ENCODE measurements at regions not wholly inside any gene's neighbourhood (a gene's known extent, or its start where the extent isn't known, plus 50 kb on each side); places are given as distances from the start of the nearest gene placed in this dataset.

DNA sequence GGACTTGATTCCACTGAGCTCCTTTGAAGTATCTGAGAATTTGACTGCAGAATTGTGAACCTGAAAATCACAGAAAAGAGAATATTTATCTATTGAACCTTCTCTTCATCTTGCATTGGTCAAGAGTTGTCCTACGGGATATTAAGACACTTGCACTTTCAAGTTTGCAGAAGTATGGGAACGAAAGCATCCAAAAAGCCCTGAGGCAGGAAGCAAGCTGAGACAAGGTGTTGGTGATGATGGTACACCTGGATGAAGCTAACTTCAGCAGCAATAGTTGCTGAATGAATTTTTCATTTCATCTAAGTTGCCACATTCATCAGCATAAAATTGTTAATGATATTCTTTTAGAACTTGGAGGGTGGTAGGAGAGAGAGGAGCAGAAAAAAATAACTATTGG, 686.6 kb upstream of the ADAMTS5 start:
- Histone ChIP-seq H3K27ac (no peak overlapping the region), H3K4me1 (no peaks in the 10 kb centered on the region), H3K4me3 (no peak overlapping the region), H3K9me3 (no peaks in the 10 kb centered on the region), H3K36me3 (no peaks in the 10 kb centered on the region), H3K27me3 (no peaks in the 10 kb centered on the region)
- intact Hi-C loops (cut with DNase I) = no loop called here
- no peak for TF ChIP-seq POLR2A (IDR thresholded peaks at IDR 0.05)
- TF ChIP-seq POLR2AphosphoS5 (IDR thresholded peaks at IDR 0.05; ENCODE audit: insufficient read depth in 1 of 2, low read depth in 1 of 2) = no peak
- TF ChIP-seq, protein P1, sequence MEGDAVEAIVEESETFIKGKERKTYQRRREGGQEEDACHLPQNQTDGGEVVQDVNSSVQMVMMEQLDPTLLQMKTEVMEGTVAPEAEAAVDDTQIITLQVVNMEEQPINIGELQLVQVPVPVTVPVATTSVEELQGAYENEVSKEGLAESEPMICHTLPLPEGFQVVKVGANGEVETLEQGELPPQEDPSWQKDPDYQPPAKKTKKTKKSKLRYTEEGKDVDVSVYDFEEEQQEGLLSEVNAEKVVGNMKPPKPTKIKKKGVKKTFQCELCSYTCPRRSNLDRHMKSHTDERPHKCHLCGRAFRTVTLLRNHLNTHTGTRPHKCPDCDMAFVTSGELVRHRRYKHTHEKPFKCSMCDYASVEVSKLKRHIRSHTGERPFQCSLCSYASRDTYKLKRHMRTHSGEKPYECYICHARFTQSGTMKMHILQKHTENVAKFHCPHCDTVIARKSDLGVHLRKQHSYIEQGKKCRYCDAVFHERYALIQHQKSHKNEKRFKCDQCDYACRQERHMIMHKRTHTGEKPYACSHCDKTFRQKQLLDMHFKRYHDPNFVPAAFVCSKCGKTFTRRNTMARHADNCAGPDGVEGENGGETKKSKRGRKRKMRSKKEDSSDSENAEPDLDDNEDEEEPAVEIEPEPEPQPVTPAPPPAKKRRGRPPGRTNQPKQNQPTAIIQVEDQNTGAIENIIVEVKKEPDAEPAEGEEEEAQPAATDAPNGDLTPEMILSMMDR (IDR thresholded peaks at IDR 0.05) = no peak
- DNase-seq (ENCODE audit: extremely low spot score in 2 of 2) = no peak

- H3K9me3 ChIP-seq = no peaks in the 10 kb centered on the region
- no peak for DNase-seq (ENCODE audit: extremely low spot score in 2 of 2)
- no peak overlapping the region for H3K4me3 ChIP-seq
- no peaks in the 10 kb centered on the region for H3K36me3 ChIP-seq
- H3K27ac ChIP-seq = no peak overlapping the region
- no peaks in the 10 kb centered on the region for H3K4me1 ChIP-seq
- no peaks in the 10 kb centered on the region for H3K27me3 ChIP-seq
- TF ChIP-seq POLR2AphosphoS5 (IDR thresholded peaks at IDR 0.05; ENCODE audit: insufficient read depth in 1 of 2, low read depth in 1 of 2) = no peak
- no peak for TF ChIP-seq POLR2A (IDR thresholded peaks at IDR 0.05)
- TF ChIP-seq, protein P1 (IDR thresholded peaks at IDR 0.05) = no peak
- intact Hi-C loops (cut with DNase I) = no loop called here
Measured at GRCh38 chr21:27649762-27650161, 682.9 kb upstream of the ADAMTS5 start.

DNA sequence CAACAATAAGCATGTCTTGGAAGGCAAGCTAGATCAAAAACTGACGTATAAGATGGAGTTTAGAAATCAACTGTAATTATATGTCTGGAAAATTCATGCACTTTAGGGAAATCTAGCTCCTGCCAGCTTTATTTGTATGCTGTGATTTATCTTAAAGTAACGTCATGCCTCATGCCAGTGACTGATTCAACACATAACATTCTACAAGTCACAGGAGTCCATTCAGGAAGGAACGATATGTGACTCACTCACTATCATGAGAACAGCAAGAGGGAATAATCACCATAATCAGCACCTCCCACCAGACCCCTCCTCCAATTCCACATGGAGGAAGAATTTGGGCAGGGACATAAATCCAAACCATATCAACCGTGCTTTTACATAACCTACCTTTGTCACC, 682.4 kb upstream of the ADAMTS5 start:
- DNase-seq (ENCODE audit: extremely low spot score in 2 of 2) = no peak
- Histone ChIP-seq H3K36me3 (no peaks in the 10 kb centered on the region), H3K27ac (no peak overlapping the region), H3K4me3 (no peak overlapping the region), H3K27me3 (no peaks in the 10 kb centered on the region), H3K4me1 (no peaks in the 10 kb centered on the region), H3K9me3 (no peaks in the 10 kb centered on the region)
- intact Hi-C loops (cut with DNase I) = no loop called here
- TF ChIP-seq POLR2AphosphoS5 (IDR thresholded peaks at IDR 0.05; ENCODE audit: insufficient read depth in 1 of 2, low read depth in 1 of 2) = no peak
- TF ChIP-seq POLR2A (IDR thresholded peaks at IDR 0.05) = no peak
- TF ChIP-seq, protein P1 (IDR thresholded peaks at IDR 0.05) = no peak

DNA sequence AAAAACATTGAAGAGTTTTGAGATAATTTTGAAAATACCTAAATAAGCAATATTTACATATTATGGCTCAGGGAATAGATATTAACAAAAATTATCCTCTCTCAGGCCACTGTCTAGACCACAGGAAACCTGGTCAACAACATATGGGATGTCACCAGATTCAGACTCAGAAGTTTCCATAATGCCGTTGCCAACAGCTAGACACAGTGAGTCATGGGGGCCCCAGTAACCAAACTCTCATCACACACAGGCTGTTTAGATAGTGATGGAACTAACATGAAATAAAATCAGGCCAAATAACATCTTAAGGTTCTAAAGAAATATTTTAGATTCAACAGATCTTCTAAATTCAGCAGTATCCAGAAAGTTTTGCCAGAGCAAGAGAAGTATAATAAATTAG, 681.7 kb upstream of the ADAMTS5 start:
- TF ChIP-seq, protein P1 (IDR thresholded peaks at IDR 0.05) = no peak
- no peak for TF ChIP-seq POLR2A (IDR thresholded peaks at IDR 0.05)
- TF ChIP-seq POLR2AphosphoS5 (IDR thresholded peaks at IDR 0.05; ENCODE audit: insufficient read depth in 1 of 2, low read depth in 1 of 2) = no peak
- Histone ChIP-seq H3K4me1 (no peaks in the 10 kb centered on the region), H3K27ac (no peak overlapping the region), H3K4me3 (no peak overlapping the region), H3K9me3 (no peaks in the 10 kb centered on the region), H3K36me3 (no peaks in the 10 kb centered on the region), H3K27me3 (no peaks in the 10 kb centered on the region)
- no peak for DNase-seq (ENCODE audit: extremely low spot score in 2 of 2)
- intact Hi-C loops (cut with DNase I) = no loop called here

GRCh38 chr21:27647921-27648320, 681.0 kb upstream of the ADAMTS5 start:
- no peak overlapping the region for H3K27ac ChIP-seq
- DNase-seq (ENCODE audit: extremely low spot score in 2 of 2) = no peak
- TF ChIP-seq, protein P1 (IDR thresholded peaks at IDR 0.05) = no peak
- no peak for TF ChIP-seq POLR2AphosphoS5 (IDR thresholded peaks at IDR 0.05; ENCODE audit: insufficient read depth in 1 of 2, low read depth in 1 of 2)
- no peak for TF ChIP-seq POLR2A (IDR thresholded peaks at IDR 0.05)
- no peaks in the 10 kb centered on the region for H3K9me3 ChIP-seq
- H3K4me1 ChIP-seq = no peaks in the 10 kb centered on the region
- H3K4me3 ChIP-seq = no peak overlapping the region
- no peaks in the 10 kb centered on the region for H3K36me3 ChIP-seq
- intact Hi-C loops (cut with DNase I) = no loop called here
- H3K27me3 ChIP-seq = no peaks in the 10 kb centered on the region

Data from vagina (tissue), 2 donors.